ENCODE measurements at regions not wholly inside any gene's neighbourhood (a gene's known extent, or its start where the extent isn't known, plus 50 kb on each side); places are given as distances from the start of the nearest gene placed in this dataset.

- TF ChIP-seq PATZ1 (CRISPR knock-in tag; IDR thresholded peaks at IDR 0.05; ENCODE audit: borderline replicate concordance) (no peak), BACH2 (CRISPR knock-in tag; IDR thresholded peaks at IDR 0.05; ENCODE audit: borderline replicate concordance) (no peak), SNAI2 (CRISPR knock-in tag; IDR thresholded peaks at IDR 0.05) (no peak), PPARA (CRISPR knock-in tag; IDR thresholded peaks at IDR 0.05; ENCODE audit: borderline replicate concordance) (no peak), CSRNP3 (CRISPR knock-in tag; IDR thresholded peaks at IDR 0.05) (no peak), ZFP3 (CRISPR knock-in tag; IDR thresholded peaks at IDR 0.05) (no peak), ESRRG (CRISPR knock-in tag; IDR thresholded peaks at IDR 0.05) (no peak), RARB (CRISPR knock-in tag; IDR thresholded peaks at IDR 0.05) (no peak), ZC3H10 (CRISPR knock-in tag; IDR thresholded peaks at IDR 0.05) (no peak), POU6F1 (CRISPR knock-in tag; IDR thresholded peaks at IDR 0.05; ENCODE audit: borderline replicate concordance, low read depth) (no peak), CREB5 (CRISPR knock-in tag; IDR thresholded peaks at IDR 0.05; ENCODE audit: low read depth) (no peak)
Observed at GRCh38 chr16:5841974-5842373, 744.4 kb upstream of the EEF2KMT start.

Measured in SK-N-SH treated with all-trans-retinoic acid at 6 μM for 48 hours (cell line).